ENCODE measurements at regions not wholly inside any gene's neighbourhood (a gene's known extent, or its start where the extent isn't known, plus 50 kb on each side); places are given as distances from the start of the nearest gene placed in this dataset.

GRCh38 chr5:74943905-74944304 is 77.7 kb upstream of the FAM169A start:
- Histone ChIP-seq H3K4me1 (ENCODE audit: control insufficient read depth, insufficient read depth, low read length) (peaks cover 16% of the 10 kb centered on the region), H3K27ac (ENCODE audit: low read depth, low read length) (no peak overlapping the region), H3K4me3 (ENCODE audit: low read depth, low read length) (no peak overlapping the region), H3K9me3 (ENCODE audit: control insufficient read depth, insufficient read depth, low read length) (no peaks in the 10 kb centered on the region), H3K9ac (ENCODE audit: low read depth, low read length) (no peak overlapping the region), H3K27me3 (ENCODE audit: control insufficient read depth, insufficient read depth, low read length) (no peaks in the 10 kb centered on the region), H3K36me3 (ENCODE audit: control insufficient read depth, insufficient read depth, low read length) (no peaks in the 10 kb centered on the region)

GRCh38 chr5:74942622-74943286 is 76.6 kb upstream of the FAM169A start:
- no peak overlapping the region for H3K27ac ChIP-seq (ENCODE audit: low read depth, low read length)
- H3K9ac ChIP-seq (ENCODE audit: low read depth, low read length) = no peak overlapping the region
- no peaks in the 10 kb centered on the region for H3K27me3 ChIP-seq (ENCODE audit: control insufficient read depth, insufficient read depth, low read length)
- H3K4me3 ChIP-seq (ENCODE audit: low read depth, low read length) = no peak overlapping the region
- no peaks in the 10 kb centered on the region for H3K9me3 ChIP-seq (ENCODE audit: control insufficient read depth, insufficient read depth, low read length)
- H3K4me1 ChIP-seq (ENCODE audit: control insufficient read depth, insufficient read depth, low read length) = peaks cover 7% of the 10 kb centered on the region
- H3K36me3 ChIP-seq (ENCODE audit: control insufficient read depth, insufficient read depth, low read length) = no peaks in the 10 kb centered on the region

GRCh38 chr5:74940782-74941353 is 74.7 kb upstream of the FAM169A start:
- Histone ChIP-seq H3K9me3 (ENCODE audit: control insufficient read depth, insufficient read depth, low read length) (no peaks in the 10 kb centered on the region), H3K4me1 (ENCODE audit: control insufficient read depth, insufficient read depth, low read length) (peaks cover 6% of the 10 kb centered on the region), H3K4me3 (ENCODE audit: low read depth, low read length) (no peak overlapping the region), H3K27ac (ENCODE audit: low read depth, low read length) (no peak overlapping the region), H3K36me3 (ENCODE audit: control insufficient read depth, insufficient read depth, low read length) (no peaks in the 10 kb centered on the region), H3K27me3 (ENCODE audit: control insufficient read depth, insufficient read depth, low read length) (no peaks in the 10 kb centered on the region), H3K9ac (ENCODE audit: low read depth, low read length) (no peak overlapping the region)

GRCh38 chr5:74938250-74938933 is 72.2 kb upstream of the FAM169A start:
- Histone ChIP-seq H3K27ac (ENCODE audit: low read depth, low read length) (no peak overlapping the region), H3K9me3 (ENCODE audit: control insufficient read depth, insufficient read depth, low read length) (no peaks in the 10 kb centered on the region), H3K4me3 (ENCODE audit: low read depth, low read length) (no peak overlapping the region), H3K27me3 (ENCODE audit: control insufficient read depth, insufficient read depth, low read length) (no peaks in the 10 kb centered on the region), H3K4me1 (ENCODE audit: control insufficient read depth, insufficient read depth, low read length) (peaks cover 10% of the 10 kb centered on the region), H3K36me3 (ENCODE audit: control insufficient read depth, insufficient read depth, low read length) (no peaks in the 10 kb centered on the region), H3K9ac (ENCODE audit: low read depth, low read length) (no peak overlapping the region)

GRCh38 chr5:74935752-74936091 is 69.5 kb upstream of the FAM169A start:
- H3K36me3 ChIP-seq (ENCODE audit: control insufficient read depth, insufficient read depth, low read length) = no peaks in the 10 kb centered on the region
- H3K4me1 ChIP-seq (ENCODE audit: control insufficient read depth, insufficient read depth, low read length) = peaks cover 5% of the 10 kb centered on the region
- peak overlapping the region; percentile 72 for H3K27ac ChIP-seq (ENCODE audit: low read depth, low read length)
- no peak overlapping the region for H3K9ac ChIP-seq (ENCODE audit: low read depth, low read length)
- no peaks in the 10 kb centered on the region for H3K9me3 ChIP-seq (ENCODE audit: control insufficient read depth, insufficient read depth, low read length)
- no peak overlapping the region for H3K4me3 ChIP-seq (ENCODE audit: low read depth, low read length)
- H3K27me3 ChIP-seq (ENCODE audit: control insufficient read depth, insufficient read depth, low read length) = no peaks in the 10 kb centered on the region

- H3K4me3 ChIP-seq (ENCODE audit: low read depth, low read length) = no peak overlapping the region
- no peak overlapping the region for H3K9ac ChIP-seq (ENCODE audit: low read depth, low read length)
- no peaks in the 10 kb centered on the region for H3K27me3 ChIP-seq (ENCODE audit: control insufficient read depth, insufficient read depth, low read length)
These were observed 69.0 kb upstream of the FAM169A start for GRCh38 chr5:74934949-74935751.

GRCh38 chr5:74927336-74927735 is 61.1 kb upstream of the FAM169A start:
- Histone ChIP-seq H3K27me3 (ENCODE audit: control insufficient read depth, insufficient read depth, low read length) (no peaks in the 10 kb centered on the region), H3K4me1 (ENCODE audit: control insufficient read depth, insufficient read depth, low read length) (no peaks in the 10 kb centered on the region), H3K9ac (ENCODE audit: low read depth, low read length) (no peak overlapping the region), H3K27ac (ENCODE audit: low read depth, low read length) (no peak overlapping the region), H3K9me3 (ENCODE audit: control insufficient read depth, insufficient read depth, low read length) (no peaks in the 10 kb centered on the region), H3K36me3 (ENCODE audit: control insufficient read depth, insufficient read depth, low read length) (no peaks in the 10 kb centered on the region), H3K4me3 (ENCODE audit: low read depth, low read length) (no peak overlapping the region)

More at GRCh38 chr5:74934949-74935751, 69.0 kb upstream of the FAM169A start:
- H3K4me1 ChIP-seq (ENCODE audit: control insufficient read depth, insufficient read depth, low read length) = peaks cover 5% of the 10 kb centered on the region
- peak overlapping the region; percentile 72 for H3K27ac ChIP-seq (ENCODE audit: low read depth, low read length)
- no peaks in the 10 kb centered on the region for H3K9me3 ChIP-seq (ENCODE audit: control insufficient read depth, insufficient read depth, low read length)
- H3K36me3 ChIP-seq (ENCODE audit: control insufficient read depth, insufficient read depth, low read length) = no peaks in the 10 kb centered on the region

- Histone ChIP-seq H3K4me3 (ENCODE audit: low read depth, low read length) (no peak overlapping the region), H3K36me3 (ENCODE audit: control insufficient read depth, insufficient read depth, low read length) (no peaks in the 10 kb centered on the region), H3K9ac (ENCODE audit: low read depth, low read length) (no peak overlapping the region), H3K27ac (ENCODE audit: low read depth, low read length) (no peak overlapping the region), H3K27me3 (ENCODE audit: control insufficient read depth, insufficient read depth, low read length) (no peaks in the 10 kb centered on the region), H3K9me3 (ENCODE audit: control insufficient read depth, insufficient read depth, low read length) (no peaks in the 10 kb centered on the region), H3K4me1 (ENCODE audit: control insufficient read depth, insufficient read depth, low read length) (no peaks in the 10 kb centered on the region)
These were observed 53.3 kb upstream of the FAM169A start for GRCh38 chr5:74919487-74919886.

GRCh38 chr5:74919041-74919440 is 52.9 kb upstream of the FAM169A start:
- no peak overlapping the region for H3K4me3 ChIP-seq (ENCODE audit: low read depth, low read length)

GRCh38 chr5:74918232-74918669 is 52.1 kb upstream of the FAM169A start:
- Histone ChIP-seq H3K9ac (ENCODE audit: low read depth, low read length) (no peak overlapping the region), H3K36me3 (ENCODE audit: control insufficient read depth, insufficient read depth, low read length) (no peaks in the 10 kb centered on the region), H3K4me1 (ENCODE audit: control insufficient read depth, insufficient read depth, low read length) (no peaks in the 10 kb centered on the region), H3K9me3 (ENCODE audit: control insufficient read depth, insufficient read depth, low read length) (no peaks in the 10 kb centered on the region), H3K4me3 (ENCODE audit: low read depth, low read length) (no peak overlapping the region), H3K27me3 (ENCODE audit: control insufficient read depth, insufficient read depth, low read length) (no peaks in the 10 kb centered on the region), H3K27ac (ENCODE audit: low read depth, low read length) (no peak overlapping the region)

More at GRCh38 chr5:74919041-74919440, 52.9 kb upstream of the FAM169A start:
- Histone ChIP-seq H3K36me3 (ENCODE audit: control insufficient read depth, insufficient read depth, low read length) (no peaks in the 10 kb centered on the region), H3K9ac (ENCODE audit: low read depth, low read length) (no peak overlapping the region), H3K4me1 (ENCODE audit: control insufficient read depth, insufficient read depth, low read length) (no peaks in the 10 kb centered on the region), H3K27ac (ENCODE audit: low read depth, low read length) (no peak overlapping the region), H3K27me3 (ENCODE audit: control insufficient read depth, insufficient read depth, low read length) (no peaks in the 10 kb centered on the region), H3K9me3 (ENCODE audit: control insufficient read depth, insufficient read depth, low read length) (no peaks in the 10 kb centered on the region)

Data from HUES48 (cell line).